GM12878 (cell line): ENCODE measurements at regions not wholly inside any gene's neighbourhood (a gene's known extent, or its start where the extent isn't known, plus 50 kb on each side); places are given as distances from the start of the nearest gene placed in this dataset.

Experiments used
- ATAC-seq: fragments of 200-7000 bp; cut with Tn5 transposase; 3 replicates; pipeline ENCODE4 v1.9.1; 2020; ENCODE audit warnings: mild to moderate bottlenecking, moderate library complexity
- BruUV-seq: library from RNA; stranded (reverse); fragments of 400-500 nt; replicated peaks from 2 replicates; lab custom pipeline; 2021; lab: Mats Ljungman, UMichigan
- CTCF ChIA-PET: fragments of 300-600 bp; sonication (Branson Sonifier 250); formaldehyde crosslinking; extraction: SDS; loops from one replicate; lab custom pipeline; 2021; ENCODE audit warnings: inconsistent platforms; lab: Yijun Ruan, JAX
- POLR2A ChIA-PET: fragments of 350-600 bp; formaldehyde crosslinking; extraction: SDS; loops from one replicate; lab custom pipeline; 2021; ENCODE audit warnings: inconsistent platforms; lab: Charles Lee
- RAD21 ChIA-PET: fragments of 300-600 bp; sonication (Branson Sonifier 250); formaldehyde crosslinking; loops from one replicate; lab custom pipeline; 2023; ENCODE audit warnings: antibody characterized with exemption; ENCODE audit not compliant: unreplicated experiment; lab: Charles Lee
- SMC1A ChIA-PET: fragments of 300-600 bp; sonication (Branson Sonifier 250); formaldehyde crosslinking; loops from one replicate; lab custom pipeline; 2023; ENCODE audit not compliant: unreplicated experiment, uncharacterized antibody; lab: Charles Lee
- DNase-seq: peaks from one replicate; pipeline ENCODE4 v3.0.0-alpha.2; 2011; ENCODE audit warnings: low read depth, low spot score
- FAIRE-seq: peaks from 3 replicates; lab custom pipeline; 2011; peaks lifted over from hg19 to GRCh38; lab: Jason Lieb, UNC
- H2AFZ ChIP-seq: 2 replicates; pipeline ENCODE4 v1.6.0; 2011; ENCODE audit warnings: low read depth, low read length, control low read depth; ENCODE audit not compliant: control insufficient read depth
- H3K27ac ChIP-seq: 2 replicates; pipeline ENCODE4 v1.5.1; 2011; ENCODE audit warnings: control low read depth; ENCODE audit not compliant: control insufficient read depth, insufficient read depth
- H3K27me3 ChIP-seq, 2 experiments: replicated peaks in 1 of 2; 2 replicates each; pipeline versions ENCODE4 v1.6.0 to v1.6.1; 2011; ENCODE audit warnings: low read length in 1 of 2; ENCODE audit not compliant: control insufficient read depth in 2 of 2, insufficient read depth in 2 of 2
- H3K36me3 ChIP-seq, 2 experiments: 2 replicates each; pipeline ENCODE4 v1.5.1; 2011; ENCODE audit warnings: low read length in 1 of 2; ENCODE audit not compliant: control insufficient read depth in 2 of 2, insufficient read depth in 2 of 2
- H3K4me1 ChIP-seq: 2 replicates; pipeline ENCODE4 v1.6.1; 2011; ENCODE audit warnings: mild to moderate bottlenecking, low read length, moderate library complexity, mixed read lengths; ENCODE audit not compliant: control insufficient read depth, insufficient read depth
- H3K4me2 ChIP-seq: 2 replicates; pipeline ENCODE4 v1.6.0; 2011; ENCODE audit warnings: control low read depth; ENCODE audit not compliant: control insufficient read depth, insufficient read depth
- H3K4me3 ChIP-seq: fragments of 200-600 bp; sonication (generic); 2 replicates; pipeline ENCODE4 v1.5.1; 2016
- H3K79me2 ChIP-seq: 2 replicates; pipeline ENCODE4 v1.6.0; 2011; ENCODE audit warnings: low read length; ENCODE audit not compliant: control insufficient read depth, insufficient read depth
- H3K9ac ChIP-seq: 2 replicates; pipeline ENCODE4 v1.8.0; 2011; ENCODE audit warnings: low read length, control low read depth, mixed read lengths; ENCODE audit not compliant: control insufficient read depth, insufficient read depth
- H3K9me3 ChIP-seq: replicated peaks from 3 replicates; pipeline ENCODE4 v1.5.1; 2011; ENCODE audit warnings: mild to moderate bottlenecking, low read length; ENCODE audit not compliant: control insufficient read depth, insufficient read depth
- H4K20me1 ChIP-seq: 2 replicates; pipeline ENCODE4 v1.6.0; 2011; ENCODE audit not compliant: control insufficient read depth, insufficient read depth
- POU2F2 ChIP-seq: IDR thresholded peaks from 3 replicates; pipeline ENCODE4 v1.6.1; 2011; ENCODE audit warnings: low read depth, mild to moderate bottlenecking, low read length, borderline replicate concordance
- SUZ12 ChIP-seq: fragments of 200-600 bp; sonication (generic); IDR thresholded peaks from one replicate; pipeline ENCODE4 v1.6.1; 2018; ENCODE audit warnings: antibody characterized with exemption, mild to moderate bottlenecking; ENCODE audit not compliant: unreplicated experiment
- WGBS: methylation state at CpG from one replicate; pipeline ENCODE4 v1.1.6; 2016; ENCODE audit warnings: low lambda C conversion rate; ENCODE audit not compliant: insufficient replicate concordance, insufficient coverage; ENCODE audit errors: missing lambda C conversion rate; 5-methylcytosine and 5-hydroxymethylcytosine counted together
- in situ Hi-C: fragments of 300-500 bp; cut with MboI; formaldehyde crosslinking; loops from 9 replicates; pipeline ENCODE4 v1.14.3; 2018; ENCODE audit warnings: mixed read lengths
- intact Hi-C: fragments of 100-400 bp; cut with micrococcal nuclease; formaldehyde crosslinking; loops from one replicate; pipeline ENCODE4 v1.14.2; 2022; ENCODE audit not compliant: unreplicated experiment
- TF ChIP-seq, protein P1 (sequence below): fragments of 450-650 bp; formaldehyde crosslinking; IDR thresholded peaks from 2 replicates; pipeline ENCODE4 v1.5.0; 2022; ENCODE audit warnings: mild to moderate bottlenecking, missing genetic modification characterization

GRCh38 chr22:49446759-49447710 is 380.6 kb downstream of the BRD1 start:
- no TSS peak for BruUV-seq
- no peak for ATAC-seq

More at GRCh38 chr22:49446759-49447710, 380.6 kb downstream of the BRD1 start:
- ChIA-PET POLR2A (no interaction called here), CTCF (no interaction called here), RAD21 (no interaction called here), SMC1A (interaction anchor here (0.6 kb wide), 1 partner anchor 524 kb away, joined by 3 read pairs; no protein-coding TSS in a partner anchor)
- in situ Hi-C loops: no loop called here
- no peak overlapping the region for H3K4me3 ChIP-seq
- H3K36me3 ChIP-seq: no peaks in the 10 kb centered on the region
- H3K9me3 ChIP-seq: no peaks in the 10 kb centered on the region; the same call in 2 of the 3 replicates
- no peak overlapping the region for H3K4me2 ChIP-seq
- no peaks in the 10 kb centered on the region for H3K27me3 ChIP-seq
- intact Hi-C loops: no loop called here
- WGBS: 37% methylated on average over 21 of the region's 21 CpGs
- H3K9ac ChIP-seq: no peak overlapping the region
- DNase-seq: no peak
- H3K27ac ChIP-seq: no peak overlapping the region
- H3K4me1 ChIP-seq: no peaks in the 10 kb centered on the region
- no peak for TF ChIP-seq POU2F2
- TF ChIP-seq SUZ12: no peak
- TF ChIP-seq, protein P1, sequence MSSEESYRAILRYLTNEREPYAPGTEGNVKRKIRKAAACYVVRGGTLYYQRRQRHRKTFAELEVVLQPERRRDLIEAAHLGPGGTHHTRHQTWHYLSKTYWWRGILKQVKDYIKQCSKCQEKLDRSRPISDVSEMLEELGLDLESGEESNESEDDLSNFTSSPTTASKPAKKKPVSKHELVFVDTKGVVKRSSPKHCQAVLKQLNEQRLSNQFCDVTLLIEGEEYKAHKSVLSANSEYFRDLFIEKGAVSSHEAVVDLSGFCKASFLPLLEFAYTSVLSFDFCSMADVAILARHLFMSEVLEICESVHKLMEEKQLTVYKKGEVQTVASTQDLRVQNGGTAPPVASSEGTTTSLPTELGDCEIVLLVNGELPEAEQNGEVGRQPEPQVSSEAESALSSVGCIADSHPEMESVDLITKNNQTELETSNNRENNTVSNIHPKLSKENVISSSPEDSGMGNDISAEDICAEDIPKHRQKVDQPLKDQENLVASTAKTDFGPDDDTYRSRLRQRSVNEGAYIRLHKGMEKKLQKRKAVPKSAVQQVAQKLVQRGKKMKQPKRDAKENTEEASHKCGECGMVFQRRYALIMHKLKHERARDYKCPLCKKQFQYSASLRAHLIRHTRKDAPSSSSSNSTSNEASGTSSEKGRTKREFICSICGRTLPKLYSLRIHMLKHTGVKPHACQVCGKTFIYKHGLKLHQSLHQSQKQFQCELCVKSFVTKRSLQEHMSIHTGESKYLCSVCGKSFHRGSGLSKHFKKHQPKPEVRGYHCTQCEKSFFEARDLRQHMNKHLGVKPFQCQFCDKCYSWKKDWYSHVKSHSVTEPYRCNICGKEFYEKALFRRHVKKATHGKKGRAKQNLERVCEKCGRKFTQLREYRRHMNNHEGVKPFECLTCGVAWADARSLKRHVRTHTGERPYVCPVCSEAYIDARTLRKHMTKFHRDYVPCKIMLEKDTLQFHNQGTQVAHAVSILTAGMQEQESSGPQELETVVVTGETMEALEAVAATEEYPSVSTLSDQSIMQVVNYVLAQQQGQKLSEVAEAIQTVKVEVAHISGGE (CRISPR knock-in tag): no peak
- no peak overlapping the region for H2AFZ ChIP-seq
- H3K79me2 ChIP-seq: no peaks in the 10 kb centered on the region
- no peak for FAIRE-seq
- no peaks in the 10 kb centered on the region for H4K20me1 ChIP-seq
